Cardiac muscle cell (in vitro differentiated cells and primary cell): ENCODE measurements at regions not wholly inside any gene's neighbourhood (a gene's known extent, or its start where the extent isn't known, plus 50 kb on each side); places are given as distances from the start of the nearest gene placed in this dataset.
"Not testable (repeated sequence)": the region's sequence is repeated elsewhere in the genome, so short reads cannot be mapped to it uniquely, and the experiment has no call there.

ENCODE experiments used
- DNase-seq, 2 donors: peaks; one replicate each; pipeline versions ENCODE4 v3.0.0 to v3.0.0-alpha.2; 2010 to 2017; ENCODE audit warnings: low read depth in 1 of 2, low spot score in 1 of 2
- H3K27ac ChIP-seq: fragments of 200-600 bp; sonication (generic); 2 replicates; pipeline ENCODE4 v1.5.1; 2016
- H3K27me3 ChIP-seq: fragments of 200-600 bp; sonication (generic); 2 replicates; pipeline ENCODE4 v1.6.0; 2016; ENCODE audit warnings: control low read depth
- H3K36me3 ChIP-seq: fragments of 200-600 bp; sonication (generic); 2 replicates; pipeline ENCODE4 v1.5.1; 2016; ENCODE audit warnings: control low read depth
- H3K4me1 ChIP-seq: fragments of 200-600 bp; sonication (generic); 2 replicates; pipeline ENCODE4 v1.8.1; 2017; ENCODE audit warnings: low read depth, mild to moderate bottlenecking, mixed run types
- H3K4me3 ChIP-seq: fragments of 200-600 bp; sonication (generic); 2 replicates; pipeline ENCODE4 v1.5.1; 2016; ENCODE audit warnings: mild to moderate bottlenecking
- H3K9me3 ChIP-seq: fragments of 200-600 bp; sonication (generic); 2 replicates; pipeline ENCODE4 v1.5.1; 2017; ENCODE audit warnings: low read depth, mild to moderate bottlenecking, control low read depth
- TF ChIP-seq, protein P1 (sequence below): IDR thresholded peaks from 2 replicates; pipeline ENCODE4 v1.5.1; 2012; ENCODE audit warnings: low read depth, mild to moderate bottlenecking, low read length

DNA sequence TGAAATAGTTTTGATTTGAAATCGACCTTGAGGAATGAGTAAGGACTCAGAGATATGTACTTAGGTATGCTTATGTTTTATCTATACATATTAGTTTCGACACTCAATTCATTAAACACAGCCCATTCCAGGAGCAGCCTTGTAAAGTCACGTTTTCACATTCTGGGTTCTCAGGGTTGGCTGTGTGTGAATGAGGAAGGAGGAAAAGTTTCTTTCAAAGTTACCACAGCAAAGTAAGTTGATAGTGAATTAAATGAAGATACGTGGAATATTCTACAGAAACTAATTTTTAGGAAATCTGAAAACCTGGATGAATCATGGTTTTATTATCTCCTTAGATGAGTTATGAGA lies 133.5 kb downstream of the C3orf38 start:
- TF ChIP-seq, protein P1, sequence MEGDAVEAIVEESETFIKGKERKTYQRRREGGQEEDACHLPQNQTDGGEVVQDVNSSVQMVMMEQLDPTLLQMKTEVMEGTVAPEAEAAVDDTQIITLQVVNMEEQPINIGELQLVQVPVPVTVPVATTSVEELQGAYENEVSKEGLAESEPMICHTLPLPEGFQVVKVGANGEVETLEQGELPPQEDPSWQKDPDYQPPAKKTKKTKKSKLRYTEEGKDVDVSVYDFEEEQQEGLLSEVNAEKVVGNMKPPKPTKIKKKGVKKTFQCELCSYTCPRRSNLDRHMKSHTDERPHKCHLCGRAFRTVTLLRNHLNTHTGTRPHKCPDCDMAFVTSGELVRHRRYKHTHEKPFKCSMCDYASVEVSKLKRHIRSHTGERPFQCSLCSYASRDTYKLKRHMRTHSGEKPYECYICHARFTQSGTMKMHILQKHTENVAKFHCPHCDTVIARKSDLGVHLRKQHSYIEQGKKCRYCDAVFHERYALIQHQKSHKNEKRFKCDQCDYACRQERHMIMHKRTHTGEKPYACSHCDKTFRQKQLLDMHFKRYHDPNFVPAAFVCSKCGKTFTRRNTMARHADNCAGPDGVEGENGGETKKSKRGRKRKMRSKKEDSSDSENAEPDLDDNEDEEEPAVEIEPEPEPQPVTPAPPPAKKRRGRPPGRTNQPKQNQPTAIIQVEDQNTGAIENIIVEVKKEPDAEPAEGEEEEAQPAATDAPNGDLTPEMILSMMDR = no peak
- H3K4me1 ChIP-seq = no peaks in the 10 kb centered on the region
- no peaks in the 10 kb centered on the region for H3K9me3 ChIP-seq

DNA sequence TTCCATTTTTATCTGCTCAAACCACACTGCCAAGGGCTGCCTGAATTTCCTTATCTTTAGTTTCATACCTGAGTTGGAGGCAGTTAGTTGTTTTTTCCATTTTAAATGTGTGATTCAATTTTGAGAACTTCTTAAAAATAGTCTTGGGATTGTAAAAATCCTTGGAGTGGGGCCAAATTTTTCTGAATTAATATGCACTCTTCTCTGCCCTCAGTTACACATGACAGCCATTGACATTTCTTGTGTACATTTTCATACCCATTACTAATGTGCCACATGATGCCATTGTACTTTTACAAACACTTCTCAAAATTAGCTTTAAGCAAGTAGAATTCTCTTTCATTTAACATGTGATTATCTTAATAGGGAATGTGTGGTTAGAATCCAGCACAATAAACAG lies 141.7 kb downstream of the C3orf38 start:
- no peak overlapping the region for H3K27ac ChIP-seq
- no peaks in the 10 kb centered on the region for H3K36me3 ChIP-seq
- DNase-seq = no peak
- H3K4me3 ChIP-seq = no peak overlapping the region
- no peaks in the 10 kb centered on the region for H3K27me3 ChIP-seq
- TF ChIP-seq, protein P1 = no peak
- no peaks in the 10 kb centered on the region for H3K4me1 ChIP-seq
- no peaks in the 10 kb centered on the region for H3K9me3 ChIP-seq

More for the DNA sequence above, 133.5 kb downstream of the C3orf38 start:
- Histone ChIP-seq H3K27ac (no peak overlapping the region), H3K27me3 (no peaks in the 10 kb centered on the region), H3K4me3 (no peak overlapping the region), H3K36me3 (no peaks in the 10 kb centered on the region)
- no peak for DNase-seq

DNA sequence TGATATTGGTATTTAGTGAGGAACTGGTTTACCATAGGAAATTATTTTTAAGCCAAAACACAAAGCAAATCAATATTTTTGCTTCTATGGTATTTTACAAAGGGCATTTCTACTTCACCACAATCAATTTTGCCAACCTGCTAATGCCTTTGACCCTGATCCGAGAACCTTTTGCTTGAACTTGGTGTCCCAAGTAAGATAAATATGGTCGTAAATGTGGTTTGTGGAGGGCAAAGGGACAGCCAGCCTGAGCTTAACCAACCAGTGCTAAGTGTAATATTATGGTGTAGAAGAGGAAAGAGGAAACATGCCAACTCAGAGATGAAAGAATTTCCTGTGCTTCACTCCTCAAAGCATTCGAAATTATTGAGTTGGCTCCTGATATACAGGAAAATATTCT lies 148.4 kb downstream of the C3orf38 start:
- no peaks in the 10 kb centered on the region for H3K27me3 ChIP-seq
- no peaks in the 10 kb centered on the region for H3K4me1 ChIP-seq
- H3K27ac ChIP-seq = no peak overlapping the region
- H3K36me3 ChIP-seq = no peaks in the 10 kb centered on the region
- no peak overlapping the region for H3K4me3 ChIP-seq
- no peak for DNase-seq
- H3K9me3 ChIP-seq = no peaks in the 10 kb centered on the region
- TF ChIP-seq, protein P1 = no peak

DNA sequence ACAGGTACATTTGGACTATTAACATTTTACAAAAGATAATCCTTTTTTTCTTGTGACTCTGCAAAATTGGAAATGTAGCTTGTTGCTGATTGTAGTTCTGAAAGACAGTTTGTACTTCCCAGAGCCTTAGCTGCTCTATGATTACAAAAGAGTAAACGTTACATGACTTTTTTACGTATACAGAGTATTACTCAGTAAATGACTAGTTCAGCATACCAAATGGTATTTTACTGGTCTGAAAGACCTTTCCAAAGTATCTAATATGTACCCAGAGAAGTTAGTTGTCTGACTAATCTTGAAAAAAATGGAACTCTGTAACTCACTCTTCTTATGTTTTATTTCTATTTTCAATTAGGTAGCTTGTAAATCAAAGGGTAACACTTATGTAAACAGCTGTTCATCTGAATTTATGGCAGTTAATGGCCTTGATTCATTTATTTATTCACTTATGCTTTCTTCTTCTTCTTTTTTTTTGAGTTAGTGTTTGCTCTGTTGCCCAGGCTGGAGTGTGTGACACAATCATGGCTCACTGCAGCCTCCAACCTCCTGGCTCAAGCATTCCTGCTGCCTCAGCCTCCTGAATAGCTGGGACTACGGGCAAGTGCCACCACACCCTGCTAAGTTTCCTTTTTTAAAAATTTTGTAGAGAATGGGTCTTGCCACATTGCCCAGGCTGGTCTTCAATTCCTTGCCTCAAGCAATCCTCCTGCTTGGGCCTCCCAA lies 151.7 kb downstream of the C3orf38 start:
- Histone ChIP-seq H3K36me3 (no peaks in the 10 kb centered on the region), H3K4me3 (no peak overlapping the region), H3K4me1 (no peaks in the 10 kb centered on the region), H3K27me3 (no peaks in the 10 kb centered on the region), H3K9me3 (no peaks in the 10 kb centered on the region), H3K27ac (no peak overlapping the region)
- TF ChIP-seq, protein P1 = no peak
- peak in 1 of 2 donors; percentile 7 for DNase-seq

DNA sequence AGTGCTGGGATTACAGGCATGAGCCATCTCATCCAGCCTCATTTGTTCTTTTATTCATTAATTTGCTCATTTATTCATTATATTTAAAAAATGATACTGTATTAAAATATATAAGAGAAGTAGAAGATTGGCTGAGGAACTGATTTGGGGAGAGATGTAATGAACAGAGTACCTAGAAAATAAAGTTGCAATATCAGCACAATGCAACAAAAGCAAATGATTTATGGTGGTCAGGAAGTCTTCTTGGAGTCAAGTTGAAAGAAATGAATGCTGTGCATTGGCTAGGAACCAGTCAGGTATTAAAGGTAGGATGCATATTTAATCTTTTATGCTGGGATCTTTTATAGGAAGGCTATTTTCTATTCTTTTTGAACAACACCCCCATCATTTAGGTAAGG lies 152.2 kb downstream of the C3orf38 start:
- H3K27me3 ChIP-seq = no peaks in the 10 kb centered on the region
- no peak overlapping the region for H3K27ac ChIP-seq
- H3K36me3 ChIP-seq = no peaks in the 10 kb centered on the region
- no peak overlapping the region for H3K4me3 ChIP-seq
- H3K9me3 ChIP-seq = no peaks in the 10 kb centered on the region
- TF ChIP-seq, protein P1 = no peak
- DNase-seq = no peak
- no peaks in the 10 kb centered on the region for H3K4me1 ChIP-seq

DNA sequence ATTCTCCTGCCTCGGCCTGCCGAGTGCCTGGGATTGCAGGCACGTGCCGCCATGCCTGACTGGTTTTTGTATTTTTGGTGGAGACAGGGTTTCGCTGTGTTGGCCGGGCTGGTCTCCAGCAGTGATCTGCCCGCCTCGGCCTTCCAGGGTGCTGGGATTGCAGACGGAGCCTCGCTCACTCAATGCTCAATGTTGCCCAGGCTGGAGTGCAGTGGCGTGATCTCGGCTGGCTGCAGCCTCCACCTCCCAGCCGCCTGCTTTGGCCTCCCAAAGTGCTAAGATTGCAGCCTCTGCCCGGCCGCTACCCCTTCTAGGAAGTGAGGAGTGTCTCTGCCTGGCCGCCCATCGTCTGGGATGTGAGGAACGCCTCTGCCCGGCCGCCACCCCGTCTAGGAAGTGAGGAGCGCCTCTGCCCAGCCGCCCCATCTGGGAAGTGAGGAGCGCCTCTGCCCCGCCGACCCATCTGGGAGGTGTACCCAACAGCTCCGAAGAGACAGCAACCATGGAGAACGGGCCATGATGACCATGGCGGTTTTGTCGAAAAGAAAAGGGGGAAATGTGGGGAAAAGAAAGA lies 153.7 kb downstream of the C3orf38 start:
- not testable (repeated sequence) for H3K36me3 ChIP-seq

More for the DNA sequence above, 153.7 kb downstream of the C3orf38 start:
- not testable (repeated sequence) for H3K4me1 ChIP-seq, H3K27ac ChIP-seq, H3K27me3 ChIP-seq, H3K4me3 ChIP-seq, H3K9me3 ChIP-seq, DNase-seq
